Skeletal muscle tissue (tissue), 3 donors: ENCODE measurements at regions not wholly inside any gene's neighbourhood (a gene's known extent, or its start where the extent isn't known, plus 50 kb on each side); places are given as distances from the start of the nearest gene placed in this dataset.

Experiments used
- H3K27ac ChIP-seq: one replicate; pipeline ENCODE4 v1.7.0; 2013; ENCODE audit warnings: mild to moderate bottlenecking, low read depth, low read length, inconsistent platforms
- H3K27me3 ChIP-seq, 3 donors: one replicate each; pipeline ENCODE4 v1.7.0; 2013; ENCODE audit warnings: low read length in 3 of 3; ENCODE audit not compliant: control insufficient read depth in 3 of 3, insufficient read depth in 3 of 3
- H3K36me3 ChIP-seq, 3 donors: one replicate each; pipeline ENCODE4 v1.7.0; 2013; ENCODE audit warnings: low read length in 3 of 3; ENCODE audit not compliant: control insufficient read depth in 3 of 3, insufficient read depth in 3 of 3
- H3K4me1 ChIP-seq, 3 donors: one replicate each; pipeline ENCODE4 v1.7.0; 2013; ENCODE audit warnings: low read length in 3 of 3, mild to moderate bottlenecking in 3 of 3; ENCODE audit not compliant: control insufficient read depth in 3 of 3, insufficient read depth in 3 of 3
- H3K4me3 ChIP-seq, 3 donors: one replicate each; pipeline ENCODE4 v1.7.0; 2013; ENCODE audit warnings: low read length in 3 of 3
- H3K9ac ChIP-seq, 3 donors: one replicate each; pipeline ENCODE4 v1.7.0; 2013; ENCODE audit warnings: low read length in 3 of 3, mild to moderate bottlenecking in 3 of 3, moderate library complexity in 2 of 3, low read depth in 1 of 3
- H3K9me3 ChIP-seq, 3 donors: one replicate each; pipeline ENCODE4 v1.7.0; 2013; ENCODE audit warnings: low read length in 3 of 3; ENCODE audit not compliant: control insufficient read depth in 3 of 3
- donor health status: Osteomylitis.

DNA sequence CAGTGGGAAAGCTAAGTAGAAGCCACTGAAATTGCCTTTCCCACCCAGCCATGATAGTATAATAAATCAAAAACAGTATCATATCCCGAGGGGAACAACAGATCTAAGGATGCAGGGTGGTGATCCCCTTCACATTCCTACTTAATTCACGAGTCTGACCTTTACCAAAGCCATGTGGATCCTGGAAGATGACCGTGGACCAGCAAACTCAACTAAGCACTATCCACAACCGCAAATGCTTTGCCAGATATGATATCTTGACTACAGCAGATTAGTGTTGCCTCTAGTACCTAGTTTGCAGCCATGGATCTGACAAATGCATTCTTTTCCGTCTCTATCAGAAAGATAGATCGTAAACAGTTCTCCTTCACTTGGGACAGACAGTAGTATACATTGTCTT, 67.3 kb upstream of the IL6 start:
- Histone ChIP-seq H3K27me3 (no peaks in the 10 kb centered on the region), H3K9ac (no peak overlapping the region), H3K4me3 (no peak overlapping the region), H3K9me3 (peaks cover 0 to 2% (median 0%) of the 10 kb centered on the region in 3 donors), H3K27ac (no peak overlapping the region), H3K36me3 (no peaks in the 10 kb centered on the region), H3K4me1 (peaks cover 0 to 1% (median 0%) of the 10 kb centered on the region in 3 donors)

DNA sequence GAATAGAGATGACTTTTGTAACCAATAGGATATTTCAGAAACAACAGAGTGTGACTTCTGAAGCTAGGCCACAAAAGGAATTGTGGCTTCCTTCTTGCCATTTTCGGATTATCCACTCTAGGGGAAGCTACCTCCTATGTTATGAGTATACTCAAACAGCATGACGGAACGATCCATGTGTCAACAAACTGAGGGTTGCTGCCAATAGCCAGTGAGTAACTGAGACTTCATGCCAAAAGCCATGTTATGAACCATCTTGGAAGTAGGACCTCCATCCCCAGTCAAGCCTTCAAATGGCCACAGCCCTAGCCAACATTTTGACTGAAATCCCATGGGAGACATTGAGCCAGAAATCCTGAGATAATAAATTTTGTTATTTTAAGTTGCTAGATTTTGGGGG, 69.0 kb upstream of the IL6 start:
- Histone ChIP-seq H3K9me3 (peaks cover 0 to 2% (median 0%) of the 10 kb centered on the region in 3 donors), H3K9ac (no peak overlapping the region), H3K4me3 (no peak overlapping the region), H3K4me1 (peaks cover 0 to 3% (median 0%) of the 10 kb centered on the region in 3 donors), H3K27ac (no peak overlapping the region), H3K27me3 (no peaks in the 10 kb centered on the region), H3K36me3 (no peaks in the 10 kb centered on the region)

DNA sequence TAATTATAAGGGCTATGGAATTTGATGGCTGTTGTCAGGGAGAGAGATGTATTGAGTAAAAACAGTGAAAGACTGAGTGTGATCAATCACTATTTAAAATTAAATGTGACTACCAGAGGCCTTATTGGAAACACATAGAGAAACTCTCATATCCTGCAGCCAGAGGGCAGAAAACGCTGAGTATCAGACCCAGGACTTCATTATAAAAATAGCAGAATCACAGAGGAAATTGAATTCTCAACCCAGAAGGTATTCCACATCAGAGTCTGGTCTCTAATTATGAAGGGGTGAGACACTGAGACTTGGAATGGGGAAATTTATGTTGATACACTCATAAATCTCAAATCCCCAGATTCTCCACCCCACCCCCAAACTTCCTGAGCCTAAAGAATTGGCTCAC, 69.5 kb upstream of the IL6 start:
- Histone ChIP-seq H3K9me3 (peaks cover 0 to 2% (median 0%) of the 10 kb centered on the region in 3 donors), H3K9ac (no peak overlapping the region), H3K36me3 (no peaks in the 10 kb centered on the region), H3K4me3 (no peak overlapping the region), H3K27me3 (no peaks in the 10 kb centered on the region), H3K4me1 (peaks cover 0 to 3% (median 0%) of the 10 kb centered on the region in 3 donors), H3K27ac (no peak overlapping the region)

- no peaks in the 10 kb centered on the region for H3K36me3 ChIP-seq
- H3K4me1 ChIP-seq, result peaks cover 3% of the 10 kb centered on the region in 3 donors
- H3K4me3 ChIP-seq, result no peak overlapping the region
- H3K27me3 ChIP-seq, result no peaks in the 10 kb centered on the region
- H3K9ac ChIP-seq, result no peak overlapping the region
- H3K9me3 ChIP-seq, result peaks cover 0 to 2% (median 0%) of the 10 kb centered on the region in 3 donors
- H3K27ac ChIP-seq, result no peak overlapping the region
Measured at GRCh38 chr7:22655781-22656180, 71.2 kb upstream of the IL6 start.

- Histone ChIP-seq H3K36me3 (no peaks in the 10 kb centered on the region), H3K4me1 (peaks cover 3% of the 10 kb centered on the region in 3 donors), H3K4me3 (no peak overlapping the region), H3K9ac (no peak overlapping the region), H3K9me3 (peaks cover 0 to 2% (median 0%) of the 10 kb centered on the region in 3 donors), H3K27me3 (no peaks in the 10 kb centered on the region), H3K27ac (no peak overlapping the region)
Measured at GRCh38 chr7:22654831-22655230, 72.2 kb upstream of the IL6 start.

GRCh38 chr7:22653951-22654350, 73.0 kb upstream of the IL6 start:
- Histone ChIP-seq H3K9ac (no peak overlapping the region), H3K4me3 (no peak overlapping the region), H3K27me3 (no peaks in the 10 kb centered on the region), H3K27ac (no peak overlapping the region), H3K36me3 (no peaks in the 10 kb centered on the region), H3K4me1 (peaks cover 3% of the 10 kb centered on the region in 3 donors), H3K9me3 (peaks cover 0 to 2% (median 0%) of the 10 kb centered on the region in 3 donors)

- Histone ChIP-seq H3K4me1 (peaks cover 3% of the 10 kb centered on the region in 3 donors), H3K9ac (no peak overlapping the region), H3K27ac (no peak overlapping the region), H3K9me3 (peaks cover 0 to under 1% (median 0%) of the 10 kb centered on the region in 3 donors), H3K27me3 (no peaks in the 10 kb centered on the region), H3K4me3 (no peak overlapping the region), H3K36me3 (no peaks in the 10 kb centered on the region)
Measured at GRCh38 chr7:22651534-22652243, 75.3 kb upstream of the IL6 start.

DNA sequence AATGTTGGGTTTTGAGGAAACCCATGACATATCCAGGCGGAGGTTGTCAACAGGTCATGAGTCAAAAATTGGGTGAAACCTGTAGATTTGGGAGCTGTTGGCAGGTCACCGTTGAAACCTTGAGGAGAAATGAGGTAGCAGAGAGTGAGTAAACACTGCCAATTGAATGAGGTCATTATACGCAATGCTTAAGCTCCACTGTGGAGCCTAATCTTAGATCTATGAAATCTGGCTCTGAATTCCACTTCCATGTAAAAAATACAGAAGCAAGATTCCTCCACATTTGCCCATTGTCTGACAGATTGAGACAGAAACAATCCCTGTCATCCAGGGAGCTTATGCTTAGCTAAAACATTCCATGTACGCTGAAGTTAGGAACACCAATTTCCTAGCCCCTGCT, 76.0 kb upstream of the IL6 start:
- H3K4me3 ChIP-seq, result no peak overlapping the region
- H3K9me3 ChIP-seq, result peaks cover 3 to 6% (median 3%) of the 10 kb centered on the region in 3 donors
- peaks cover 3% of the 10 kb centered on the region in 3 donors for H3K4me1 ChIP-seq
- H3K36me3 ChIP-seq, result no peaks in the 10 kb centered on the region
- no peak overlapping the region for H3K27ac ChIP-seq
- H3K27me3 ChIP-seq, result no peaks in the 10 kb centered on the region
- H3K9ac ChIP-seq, result no peak overlapping the region

DNA sequence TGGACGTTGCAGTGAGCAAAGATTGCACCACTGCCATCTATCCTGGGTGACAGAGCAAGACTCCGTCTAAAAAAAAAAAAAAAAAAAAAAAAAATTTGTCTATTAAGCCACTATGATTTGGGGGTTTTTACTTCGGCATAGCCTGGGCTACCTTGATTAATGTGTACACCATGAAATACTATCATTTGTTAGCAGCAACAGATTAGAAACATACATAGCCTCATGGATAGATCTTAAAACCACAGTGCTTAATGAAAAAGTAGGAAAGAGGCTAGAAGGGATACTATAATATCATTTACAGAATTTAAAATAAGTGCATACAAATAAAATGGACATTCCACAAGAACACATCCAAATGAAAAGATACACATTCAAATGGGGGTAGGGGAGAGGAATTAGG, 77.3 kb upstream of the IL6 start:
- no peak overlapping the region for H3K9ac ChIP-seq
- no peak overlapping the region for H3K4me3 ChIP-seq
- H3K36me3 ChIP-seq, result no peaks in the 10 kb centered on the region
- H3K9me3 ChIP-seq, result peaks cover 3 to 6% (median 3%) of the 10 kb centered on the region in 3 donors
- H3K4me1 ChIP-seq, result peaks cover 2 to 3% (median 3%) of the 10 kb centered on the region in 3 donors
- H3K27ac ChIP-seq, result no peak overlapping the region
- H3K27me3 ChIP-seq, result no peaks in the 10 kb centered on the region

DNA sequence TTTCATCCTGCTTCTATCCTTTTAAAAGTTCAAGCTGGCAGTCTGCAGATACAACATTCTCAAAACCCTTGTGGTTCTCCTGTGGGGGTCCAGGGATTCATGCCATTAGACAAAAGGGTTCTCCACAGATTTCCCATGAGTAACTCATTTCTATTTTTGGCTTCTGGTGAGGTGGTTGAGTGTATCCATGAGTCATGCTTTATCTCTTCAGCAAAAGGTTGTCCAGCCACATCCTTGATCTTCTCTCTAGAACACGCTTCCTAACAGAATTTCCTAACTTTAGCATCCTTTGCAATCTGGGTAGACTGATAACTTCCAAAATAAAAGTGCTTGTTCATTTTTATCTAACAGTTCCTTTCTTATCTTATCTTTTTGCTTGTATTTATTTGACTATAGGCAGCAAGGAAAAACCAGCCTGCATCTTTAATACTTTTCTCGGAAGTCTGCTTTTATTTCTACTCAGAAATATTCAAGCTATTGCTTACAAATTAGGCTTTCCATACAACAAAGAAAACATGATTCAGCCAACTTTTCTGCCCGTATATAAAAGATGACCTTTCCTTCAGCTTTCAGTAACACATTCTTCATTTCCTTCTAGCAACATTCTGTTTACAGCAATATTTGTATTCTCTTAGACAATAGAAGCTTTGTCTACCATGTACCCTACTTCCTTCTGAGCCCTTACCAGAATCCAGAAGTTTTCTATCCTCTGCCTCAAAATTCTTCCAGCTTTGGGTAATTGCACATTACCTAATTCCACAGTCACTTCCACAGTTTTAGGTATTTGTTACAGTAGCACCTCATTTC, 79.3 kb upstream of the IL6 start:
- no peak overlapping the region for H3K27ac ChIP-seq
- H3K9me3 ChIP-seq, result peaks cover 3 to 6% (median 5%) of the 10 kb centered on the region in 3 donors
- peaks cover 0 to 3% (median 3%) of the 10 kb centered on the region in 3 donors for H3K4me1 ChIP-seq
- no peak overlapping the region for H3K9ac ChIP-seq
- H3K36me3 ChIP-seq, result no peaks in the 10 kb centered on the region
- no peak overlapping the region for H3K4me3 ChIP-seq
- H3K27me3 ChIP-seq, result no peaks in the 10 kb centered on the region
